ENCODE measurements at regions not wholly inside any gene's neighbourhood (a gene's known extent, or its start where the extent isn't known, plus 50 kb on each side); places are given as distances from the start of the nearest gene placed in this dataset.

- Histone ChIP-seq H3K36me3 (no peaks in the 10 kb centered on the region), H3K9me3 (no peaks in the 10 kb centered on the region), H3K4me3 (no peak overlapping the region), H3K4me1 (no peaks in the 10 kb centered on the region), H3K9ac (ENCODE audit: low read depth in 2 of 2, low read length in 2 of 2) (no peak overlapping the region), H3K27me3 (no peaks in the 10 kb centered on the region), H3K27ac (no peak overlapping the region)
- DNase-seq, result no peak
- intact Hi-C loops (cut with DNase I), result no loop called here
- TF ChIP-seq, protein P1, sequence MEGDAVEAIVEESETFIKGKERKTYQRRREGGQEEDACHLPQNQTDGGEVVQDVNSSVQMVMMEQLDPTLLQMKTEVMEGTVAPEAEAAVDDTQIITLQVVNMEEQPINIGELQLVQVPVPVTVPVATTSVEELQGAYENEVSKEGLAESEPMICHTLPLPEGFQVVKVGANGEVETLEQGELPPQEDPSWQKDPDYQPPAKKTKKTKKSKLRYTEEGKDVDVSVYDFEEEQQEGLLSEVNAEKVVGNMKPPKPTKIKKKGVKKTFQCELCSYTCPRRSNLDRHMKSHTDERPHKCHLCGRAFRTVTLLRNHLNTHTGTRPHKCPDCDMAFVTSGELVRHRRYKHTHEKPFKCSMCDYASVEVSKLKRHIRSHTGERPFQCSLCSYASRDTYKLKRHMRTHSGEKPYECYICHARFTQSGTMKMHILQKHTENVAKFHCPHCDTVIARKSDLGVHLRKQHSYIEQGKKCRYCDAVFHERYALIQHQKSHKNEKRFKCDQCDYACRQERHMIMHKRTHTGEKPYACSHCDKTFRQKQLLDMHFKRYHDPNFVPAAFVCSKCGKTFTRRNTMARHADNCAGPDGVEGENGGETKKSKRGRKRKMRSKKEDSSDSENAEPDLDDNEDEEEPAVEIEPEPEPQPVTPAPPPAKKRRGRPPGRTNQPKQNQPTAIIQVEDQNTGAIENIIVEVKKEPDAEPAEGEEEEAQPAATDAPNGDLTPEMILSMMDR (IDR thresholded peaks at IDR 0.05), result no peak
These were observed 91.5 kb downstream of the RTL6 start for GRCh38 chr22:44406341-44407170.

DNA sequence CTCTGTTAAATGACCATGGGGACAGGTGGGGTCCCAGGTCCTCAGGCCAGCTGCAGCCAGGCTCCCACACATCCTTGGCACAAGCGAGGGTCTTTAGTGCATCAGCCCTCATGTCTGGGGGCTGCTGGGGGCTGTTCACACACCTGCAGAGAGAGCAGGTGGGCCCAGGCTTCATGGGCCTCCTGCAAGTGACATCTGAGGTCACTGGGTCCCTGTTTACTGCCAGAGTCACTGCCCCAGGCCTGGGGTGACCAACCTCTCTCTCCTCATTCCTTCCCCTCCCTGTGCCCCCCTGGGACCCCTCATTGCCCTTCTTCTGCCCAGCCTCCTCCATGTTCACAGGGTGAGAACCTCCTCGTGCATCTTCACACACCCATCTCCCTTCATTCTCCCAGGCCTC is 92.4 kb downstream of the RTL6 start:
- TF ChIP-seq, protein P1 (IDR thresholded peaks at IDR 0.05), result no peak
- Histone ChIP-seq H3K4me3 (no peak overlapping the region), H3K9me3 (no peaks in the 10 kb centered on the region), H3K36me3 (no peaks in the 10 kb centered on the region), H3K9ac (ENCODE audit: low read depth in 2 of 2, low read length in 2 of 2) (no peak overlapping the region), H3K27me3 (no peaks in the 10 kb centered on the region), H3K27ac (no peak overlapping the region), H3K4me1 (no peaks in the 10 kb centered on the region)
- intact Hi-C loops (cut with DNase I), result no loop called here
- DNase-seq, result no peak

DNA sequence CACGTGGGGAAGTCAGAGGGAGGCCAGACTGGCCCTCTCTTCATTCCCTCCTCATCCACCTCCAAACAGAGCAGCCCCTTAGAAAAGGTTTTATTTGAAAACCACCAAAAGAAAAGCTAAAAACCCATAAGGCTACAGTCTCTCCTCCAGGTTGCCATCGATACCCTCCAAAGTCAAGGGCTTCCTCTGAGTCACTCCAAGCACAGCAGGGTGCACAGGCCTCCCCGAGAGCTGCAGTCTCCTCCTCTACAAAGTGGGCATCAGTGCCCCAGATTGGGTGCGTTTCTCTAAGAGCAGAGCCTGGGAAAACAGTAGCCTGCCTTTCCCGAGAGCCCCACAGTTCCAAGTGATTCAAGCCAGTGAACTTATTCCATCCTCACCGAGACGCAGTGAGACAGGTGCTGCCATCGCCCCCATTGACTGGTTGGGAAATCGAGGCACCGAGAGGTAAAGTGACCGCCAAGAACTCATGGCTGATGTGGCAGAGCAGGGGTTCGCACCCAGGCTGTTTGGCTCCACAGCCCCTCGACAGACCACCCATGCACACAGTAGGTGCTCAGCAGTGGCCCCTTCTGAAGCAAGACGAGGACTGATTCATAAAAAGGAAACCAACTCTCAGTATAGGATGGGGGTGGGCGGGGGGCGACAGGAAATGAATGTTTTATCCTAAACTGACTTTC is 91.7 kb upstream of the SHISAL1 start:
- Histone ChIP-seq H3K4me3 (no peak overlapping the region), H3K27ac (no peak overlapping the region), H3K9ac (ENCODE audit: low read depth in 2 of 2, low read length in 2 of 2) (no peak overlapping the region), H3K36me3 (no peaks in the 10 kb centered on the region), H3K9me3 (no peaks in the 10 kb centered on the region), H3K4me1 (no peaks in the 10 kb centered on the region), H3K27me3 (no peaks in the 10 kb centered on the region)
- intact Hi-C loops (cut with DNase I), result no loop called here
- DNase-seq, result no peak
- TF ChIP-seq, protein P1 (IDR thresholded peaks at IDR 0.05), result no peak

DNA sequence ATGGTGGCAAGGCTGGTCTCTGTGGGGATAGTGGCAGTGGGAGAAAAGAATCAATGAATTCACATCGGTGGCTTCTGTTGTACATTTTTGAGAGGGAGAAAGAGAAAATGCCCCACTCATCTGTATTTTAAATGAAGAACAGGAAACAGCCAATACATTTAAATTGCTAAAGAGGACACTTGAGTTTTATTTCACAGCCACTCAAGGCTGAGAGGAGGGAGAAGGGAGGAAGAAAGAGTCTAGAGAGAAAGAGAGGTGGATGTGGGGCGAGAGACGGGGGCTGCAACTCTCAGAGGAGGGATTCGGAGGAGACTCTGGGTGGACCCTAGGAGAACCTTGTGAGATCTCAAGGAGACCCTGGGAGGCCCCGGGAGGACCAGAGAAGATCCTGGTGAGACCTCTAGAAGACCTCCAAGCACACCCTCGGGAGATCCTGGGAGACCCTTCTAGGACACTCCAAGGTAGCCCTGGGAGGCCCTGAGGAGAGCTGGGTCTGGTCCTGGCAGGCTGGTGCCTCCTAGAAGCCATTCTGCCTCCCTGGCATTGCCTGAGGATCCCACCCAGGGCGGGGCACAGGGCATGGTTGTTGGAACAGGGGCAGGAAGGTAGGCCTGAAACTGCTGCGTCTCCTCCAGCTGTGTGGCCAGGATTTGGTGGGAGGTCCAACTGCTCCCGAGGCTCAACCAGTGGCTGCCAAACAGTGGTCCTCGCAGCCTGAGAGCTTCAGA is 91.0 kb upstream of the SHISAL1 start:
- H3K4me3 ChIP-seq, result no peak overlapping the region
- H3K4me1 ChIP-seq, result no peaks in the 10 kb centered on the region
- no peak overlapping the region for H3K27ac ChIP-seq
- no peaks in the 10 kb centered on the region for H3K27me3 ChIP-seq
- no peaks in the 10 kb centered on the region for H3K9me3 ChIP-seq
- H3K9ac ChIP-seq (ENCODE audit: low read depth in 2 of 2, low read length in 2 of 2), result no peak overlapping the region
- H3K36me3 ChIP-seq, result no peaks in the 10 kb centered on the region
- TF ChIP-seq, protein P1 (IDR thresholded peaks at IDR 0.05), result no peak
- no peak for DNase-seq
- intact Hi-C loops (cut with DNase I), result no loop called here

DNA sequence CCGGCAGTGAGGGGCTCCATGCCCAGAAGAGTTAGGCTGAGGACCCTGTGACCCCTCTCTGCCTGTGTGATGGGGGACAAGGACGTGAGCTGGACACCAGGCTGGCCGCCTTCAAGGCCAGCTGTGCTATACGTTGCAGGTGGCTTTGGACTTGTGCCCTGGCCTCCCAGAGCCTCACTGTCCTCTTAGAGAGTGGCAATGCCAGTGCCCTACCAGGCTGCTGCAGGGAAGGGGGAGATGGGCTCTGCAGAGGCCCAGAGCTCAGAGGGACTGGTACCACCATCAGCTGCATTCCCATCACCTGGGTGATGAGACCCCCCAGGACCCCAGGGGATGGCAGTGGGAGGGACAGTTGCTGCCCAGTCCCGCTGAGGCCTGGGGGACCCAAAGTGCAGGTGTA is 90.4 kb upstream of the SHISAL1 start:
- Histone ChIP-seq H3K9ac (ENCODE audit: low read depth in 2 of 2, low read length in 2 of 2) (no peak overlapping the region), H3K4me1 (no peaks in the 10 kb centered on the region), H3K9me3 (no peaks in the 10 kb centered on the region), H3K4me3 (no peak overlapping the region), H3K36me3 (no peaks in the 10 kb centered on the region), H3K27me3 (no peaks in the 10 kb centered on the region), H3K27ac (no peak overlapping the region)
- DNase-seq, result no peak
- TF ChIP-seq, protein P1 (IDR thresholded peaks at IDR 0.05), result no peak
- intact Hi-C loops (cut with DNase I), result no loop called here

All from colonic mucosa (tissue), 4 donors.